GM21825 (cell line): ENCODE measurements at regions not wholly inside any gene's neighbourhood (a gene's known extent, or its start where the extent isn't known, plus 50 kb on each side); places are given as distances from the start of the nearest gene placed in this dataset.

Experiments
- ATAC-seq: cut with Tn5 transposase; IDR thresholded peaks from one replicate; pipeline ENCODE4 v1.9.1; 2021; ENCODE audit warnings: mild to moderate bottlenecking, moderate library complexity; ENCODE audit not compliant: unreplicated experiment

DNA sequence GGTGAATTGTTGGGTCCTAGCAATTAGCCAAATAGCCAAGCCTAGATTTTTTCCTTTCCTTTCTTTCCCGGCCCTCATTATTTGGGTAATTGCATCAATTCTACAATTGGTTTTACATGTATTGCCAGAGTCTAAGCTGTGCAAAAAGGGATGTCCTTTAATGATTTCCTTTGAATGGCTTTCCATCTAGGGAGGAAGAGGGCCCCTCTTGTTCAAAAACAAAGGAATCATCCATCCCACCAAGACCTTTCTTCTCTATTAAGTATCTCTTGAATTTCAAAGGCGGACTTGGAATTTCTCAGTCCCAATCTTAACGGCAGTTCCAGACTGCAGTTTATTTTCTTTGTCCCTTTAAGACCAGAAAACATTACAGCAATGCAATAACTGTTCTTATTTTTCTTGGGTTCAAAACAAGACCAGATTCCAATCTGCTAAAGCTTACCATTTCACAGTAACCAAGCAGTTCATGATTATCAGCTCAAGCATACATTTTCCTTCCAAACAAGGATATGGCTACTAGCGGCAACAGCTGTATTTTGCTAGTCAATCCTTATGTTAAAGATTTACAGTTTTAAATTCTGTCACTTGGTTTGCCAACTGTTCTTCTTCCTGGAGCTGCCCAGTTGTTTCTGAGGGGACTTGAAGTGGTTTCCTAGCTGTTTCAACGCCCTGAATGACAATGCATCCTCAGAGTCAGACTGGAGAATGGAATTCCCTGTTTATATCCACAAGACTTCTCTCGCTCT, 91.4 kb upstream of the LRIG1 start:
- no peak for ATAC-seq

GRCh38 chr3:66592927-66593625, 92.3 kb upstream of the LRIG1 start:
- ATAC-seq = no peak

DNA sequence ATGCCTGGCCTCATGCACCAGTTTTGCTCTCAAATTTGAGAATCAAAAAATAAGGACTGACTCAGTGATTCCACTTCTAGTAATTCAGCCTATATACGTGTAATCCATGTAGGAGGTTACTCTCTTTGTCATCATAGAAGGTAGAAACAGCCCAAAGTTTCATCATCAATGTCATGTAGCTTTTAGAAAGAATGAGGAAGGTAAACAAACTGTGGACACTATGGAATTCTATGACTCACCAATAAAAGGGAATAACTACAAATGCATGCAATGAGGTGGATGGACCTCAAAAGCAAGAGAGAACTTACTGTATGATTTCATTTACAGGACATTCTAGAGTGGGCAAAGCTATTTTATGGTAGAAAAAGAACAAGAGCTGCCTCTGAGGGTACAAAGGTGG, 93.2 kb upstream of the LRIG1 start:
- ATAC-seq = no peak

DNA sequence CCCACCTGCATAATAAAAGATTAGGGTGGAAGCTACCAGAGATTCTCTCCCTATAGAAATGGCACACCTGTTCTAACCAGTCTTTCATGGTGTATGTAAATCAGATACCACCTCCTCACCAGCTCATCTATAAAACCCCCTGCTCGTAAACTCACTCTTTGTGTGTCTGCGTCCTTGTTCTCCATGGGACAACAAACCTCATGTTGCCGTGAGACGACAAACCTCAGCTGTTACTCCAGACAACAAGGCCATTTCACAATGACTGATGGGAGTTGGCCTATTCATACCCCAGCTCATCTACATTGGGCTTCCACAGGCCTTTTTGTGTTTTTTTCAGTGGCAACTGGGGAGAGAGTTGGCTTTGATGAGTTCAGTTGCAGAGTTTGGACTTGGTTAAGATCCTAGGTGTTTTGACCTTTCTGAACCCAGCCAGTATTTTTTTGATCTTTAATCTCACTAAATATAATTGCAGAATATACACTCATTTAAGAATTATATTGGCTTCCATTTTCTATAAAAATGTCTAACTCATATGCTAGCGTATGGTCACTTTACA, 96.6 kb upstream of the LRIG1 start:
- no peak for ATAC-seq

GRCh38 chr3:66598168-66598567, 97.3 kb upstream of the LRIG1 start:
- no peak for ATAC-seq

GRCh38 chr3:66602237-66602636, 101.4 kb upstream of the LRIG1 start:
- ATAC-seq = no peak

GRCh38 chr3:66602691-66603090, 101.9 kb upstream of the LRIG1 start:
- ATAC-seq = no peak

GRCh38 chr3:66603151-66603611, 102.4 kb upstream of the LRIG1 start:
- ATAC-seq = no peak

DNA sequence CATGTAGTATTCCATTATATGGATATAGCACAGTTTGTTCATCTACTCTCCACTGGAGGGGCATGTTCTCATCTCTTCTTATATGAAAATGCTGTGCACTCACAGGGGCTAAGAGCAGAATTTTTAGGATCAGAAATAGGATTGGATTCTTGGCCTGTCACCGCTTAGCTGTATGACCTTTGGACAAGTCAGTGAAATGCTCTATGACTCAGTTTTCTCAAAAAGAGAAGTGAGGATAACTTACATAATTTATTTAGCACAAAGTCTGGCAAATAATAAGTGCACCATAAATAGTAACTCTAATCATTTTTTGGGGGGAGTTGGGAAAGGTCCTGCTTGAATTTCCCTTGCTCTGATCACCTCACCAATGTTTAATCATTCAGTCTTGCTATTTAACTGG, 103.7 kb upstream of the LRIG1 start:
- ATAC-seq = no peak

- ATAC-seq = no peak
Measured at GRCh38 chr3:66606126-66606525, 105.3 kb upstream of the LRIG1 start.

DNA sequence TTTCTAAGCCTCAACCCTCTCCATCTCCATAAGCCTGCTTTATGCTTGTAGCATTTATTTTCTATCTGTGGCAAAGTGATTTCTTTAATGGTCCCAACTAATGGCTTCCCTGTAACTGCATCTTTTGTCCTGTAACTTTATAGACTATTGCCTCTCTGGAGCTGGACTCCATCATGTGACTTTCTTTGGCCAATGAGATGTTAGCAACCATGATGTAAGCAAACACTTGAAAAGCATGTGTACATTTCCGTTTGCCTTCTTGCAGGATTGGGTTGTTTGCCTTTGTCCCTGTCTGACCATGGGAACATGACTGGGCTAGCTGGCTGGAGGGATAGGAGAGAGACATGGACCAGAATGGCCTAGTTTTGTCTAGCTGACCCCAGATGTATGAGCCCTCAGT, 106.0 kb upstream of the LRIG1 start:
- no peak for ATAC-seq

DNA sequence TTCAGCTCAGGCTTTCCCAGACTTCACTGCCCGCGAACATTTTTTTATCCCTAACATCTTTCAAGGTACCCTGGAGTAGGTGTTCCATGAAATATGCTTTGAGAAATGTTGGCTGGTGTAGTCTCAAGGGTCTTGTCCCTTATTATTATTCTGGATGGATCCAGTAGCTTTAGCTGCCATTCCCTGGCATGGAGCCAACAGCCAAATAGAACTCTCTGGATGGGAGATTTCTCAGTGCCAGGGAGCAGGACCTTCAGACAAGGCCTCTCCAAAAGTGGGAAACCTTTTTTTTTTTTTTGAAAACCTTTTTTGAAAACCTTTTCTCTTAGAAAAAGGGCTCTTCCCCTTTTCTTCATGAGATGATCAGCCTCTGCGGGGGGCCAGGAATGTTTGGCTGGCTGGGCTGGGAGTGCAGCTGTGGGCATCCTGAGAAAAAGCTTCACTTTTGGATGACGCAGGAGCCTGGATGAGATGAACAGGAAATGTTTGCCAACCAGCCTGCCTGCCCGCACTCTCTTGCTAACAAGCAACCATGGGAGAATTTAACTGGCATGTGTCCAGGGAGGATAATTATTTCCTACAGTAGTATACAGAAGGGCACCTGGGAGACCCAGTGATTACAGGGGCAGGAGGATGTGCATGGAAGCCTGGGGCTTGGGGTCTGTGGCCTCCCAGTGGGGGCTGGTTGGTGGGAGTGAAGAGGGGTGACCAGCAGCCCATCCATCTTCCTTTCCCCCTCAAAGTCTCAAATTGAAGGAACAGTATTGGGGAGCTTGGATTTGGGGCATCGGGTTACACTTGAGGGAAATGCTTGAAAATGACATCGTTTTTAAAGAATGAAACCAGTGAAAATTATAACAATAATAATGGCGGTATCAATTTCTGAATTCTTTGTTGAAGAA, 109.1 kb upstream of the LRIG1 start:
- ATAC-seq = no peak

GRCh38 chr3:66610562-66610909, 109.7 kb upstream of the LRIG1 start:
- no peak for ATAC-seq

GRCh38 chr3:66615643-66616301, 115.0 kb upstream of the LRIG1 start:
- no peak for ATAC-seq

GRCh38 chr3:66617351-66617750, 116.5 kb upstream of the LRIG1 start:
- no peak for ATAC-seq

GRCh38 chr3:66618066-66618465, 117.2 kb upstream of the LRIG1 start:
- ATAC-seq = no peak

- no peak for ATAC-seq
Measured at GRCh38 chr3:66620296-66620695, 119.5 kb upstream of the LRIG1 start.

- no peak for ATAC-seq
Measured at GRCh38 chr3:66622756-66623457, 122.1 kb upstream of the LRIG1 start.

GRCh38 chr3:66625505-66626216, 124.8 kb upstream of the LRIG1 start:
- no peak for ATAC-seq
